GM12865 (cell line): ENCODE measurements at regions not wholly inside any gene's neighbourhood (a gene's known extent, or its start where the extent isn't known, plus 50 kb on each side); places are given as distances from the start of the nearest gene placed in this dataset.
"Not testable (repeated sequence)": the region's sequence is repeated elsewhere in the genome, so short reads cannot be mapped to it uniquely, and the experiment has no call there.

Experiments
- DNase-seq: peaks from one replicate; pipeline ENCODE4 v3.0.0; 2010; ENCODE audit warnings: low read depth
- H3K4me3 ChIP-seq: 2 replicates; pipeline ENCODE4 v1.5.1; 2011; ENCODE audit warnings: mild to moderate bottlenecking, low read depth, low read length, control low read depth
- CTCF ChIP-seq: IDR thresholded peaks from 2 replicates; pipeline ENCODE4 v1.5.1; 2011; ENCODE audit warnings: low read length, control low read depth, low read depth, inconsistent platforms; ENCODE audit not compliant: insufficient read depth; ENCODE audit errors: missing control alignments

- DNase-seq = no peak
- no peak overlapping the region for H3K4me3 ChIP-seq
- TF ChIP-seq CTCF = no peak
These were observed 624.1 kb downstream of the CCDC85A start for GRCh38 chr2:56807861-56808260.

GRCh38 chr2:56811401-56811800 lies 627.6 kb downstream of the CCDC85A start:
- H3K4me3 ChIP-seq = no peak overlapping the region
- no peak for TF ChIP-seq CTCF
- no peak for DNase-seq

GRCh38 chr2:56812432-56812831 lies 628.6 kb downstream of the CCDC85A start:
- DNase-seq = no peak
- no peak overlapping the region for H3K4me3 ChIP-seq
- no peak for TF ChIP-seq CTCF

GRCh38 chr2:56813490-56813889 lies 629.7 kb downstream of the CCDC85A start:
- no peak for DNase-seq
- H3K4me3 ChIP-seq = no peak overlapping the region
- TF ChIP-seq CTCF = no peak

- no peak for DNase-seq
- no peak for TF ChIP-seq CTCF
- H3K4me3 ChIP-seq = no peak overlapping the region
These were observed 632.9 kb downstream of the CCDC85A start for GRCh38 chr2:56816666-56817065.

- TF ChIP-seq CTCF = no peak
- DNase-seq = no peak
- H3K4me3 ChIP-seq = no peak overlapping the region
These were observed 648.0 kb downstream of the CCDC85A start for GRCh38 chr2:56831780-56832179.

GRCh38 chr2:56834686-56835085 lies 650.9 kb downstream of the CCDC85A start:
- DNase-seq = no peak
- no peak for TF ChIP-seq CTCF

GRCh38 chr2:56840009-56840408 lies 656.2 kb downstream of the CCDC85A start:
- H3K4me3 ChIP-seq, DNase-seq: not testable (repeated sequence)

More at GRCh38 chr2:56834686-56835085, 650.9 kb downstream of the CCDC85A start:
- no peak overlapping the region for H3K4me3 ChIP-seq
